Neural crest cell (in vitro differentiated cells): ENCODE measurements at regions not wholly inside any gene's neighbourhood (a gene's known extent, or its start where the extent isn't known, plus 50 kb on each side); places are given as distances from the start of the nearest gene placed in this dataset.

ENCODE experiments used
- DNase-seq: peaks from one replicate; pipeline ENCODE4 v3.0.0; 2021; ENCODE audit warnings: low read depth, mixed read lengths, low spot score
- H3K27ac Mint-ChIP-seq: one replicate; pipeline ENCODE4 v1.8.0; 2021; ENCODE audit warnings: mild to moderate bottlenecking, mixed read lengths; ENCODE audit not compliant: unreplicated experiment
- H3K27me3 Mint-ChIP-seq: 2 replicates; pipeline ENCODE4 v1.8.0; 2021; ENCODE audit warnings: low read depth, mild to moderate bottlenecking, mixed read lengths
- H3K36me3 Mint-ChIP-seq: 2 replicates; pipeline ENCODE4 v1.8.0; 2021; ENCODE audit warnings: low read depth, mild to moderate bottlenecking, mixed read lengths
- H3K4me1 Mint-ChIP-seq: 2 replicates; pipeline ENCODE4 v1.8.0; 2021; ENCODE audit warnings: mixed read lengths
- H3K4me3 Mint-ChIP-seq: one replicate; pipeline ENCODE4 v1.8.0; 2021; ENCODE audit warnings: mild to moderate bottlenecking, mixed read lengths
- H3K9me3 Mint-ChIP-seq: 2 replicates; pipeline ENCODE4 v1.8.0; 2021; ENCODE audit warnings: mixed read lengths
- CTCF ChIP-seq: fragments of 200-600 bp; sonication (generic); conservative IDR thresholded peaks from 2 replicates; pipeline ENCODE4 v1.5.0; 2021; ENCODE audit warnings: antibody characterized with exemption, mild to moderate bottlenecking

DNA sequence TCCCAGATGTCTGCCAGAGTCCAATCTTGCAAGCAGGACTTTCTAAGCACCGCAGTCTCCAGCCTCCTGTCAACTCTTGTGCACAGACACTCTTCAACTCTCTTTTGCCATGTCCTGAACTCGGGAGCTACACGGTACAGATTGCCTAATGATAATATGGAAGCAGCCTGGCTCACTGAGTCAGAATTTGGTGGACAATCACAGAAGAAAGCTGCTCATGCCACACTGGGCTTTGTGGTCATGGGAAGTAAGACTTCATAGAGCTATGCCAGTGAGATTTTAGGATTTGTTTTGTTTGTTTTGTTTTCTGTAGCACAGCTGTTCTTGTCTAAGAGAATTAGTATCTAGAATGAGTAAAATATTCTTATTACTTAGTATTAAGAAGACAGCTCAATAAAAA, 144.1 kb upstream of the PRSS58 start:
- H3K9me3 Mint-ChIP-seq, result no peaks in the 10 kb centered on the region
- H3K27ac Mint-ChIP-seq, result no peak overlapping the region
- no peaks in the 10 kb centered on the region for H3K36me3 Mint-ChIP-seq
- no peaks in the 10 kb centered on the region for H3K4me1 Mint-ChIP-seq
- DNase-seq, result no peak
- no peak for TF ChIP-seq CTCF
- H3K27me3 Mint-ChIP-seq, result peaks cover 16% of the 10 kb centered on the region
- no peak overlapping the region for H3K4me3 Mint-ChIP-seq

DNA sequence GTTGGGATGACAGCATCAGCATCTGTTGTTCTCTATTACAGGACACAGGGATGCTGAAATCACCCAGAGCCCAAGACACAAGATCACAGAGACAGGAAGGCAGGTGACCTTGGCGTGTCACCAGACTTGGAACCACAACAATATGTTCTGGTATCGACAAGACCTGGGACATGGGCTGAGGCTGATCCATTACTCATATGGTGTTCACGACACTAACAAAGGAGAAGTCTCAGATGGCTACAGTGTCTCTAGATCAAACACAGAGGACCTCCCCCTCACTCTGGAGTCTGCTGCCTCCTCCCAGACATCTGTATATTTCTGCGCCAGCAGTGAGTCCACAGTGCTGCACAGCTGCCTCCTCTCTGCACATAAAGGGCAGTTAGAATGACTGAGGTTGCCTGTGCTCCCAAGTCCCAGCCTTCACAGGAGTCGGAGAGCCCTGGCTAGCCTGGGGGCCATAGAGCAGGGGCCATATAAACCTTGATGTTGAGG, 142.2 kb upstream of the PRSS58 start:
- no peaks in the 10 kb centered on the region for H3K36me3 Mint-ChIP-seq
- H3K4me3 Mint-ChIP-seq, result no peak overlapping the region
- no peak for TF ChIP-seq CTCF
- H3K27ac Mint-ChIP-seq, result no peak overlapping the region
- no peak for DNase-seq
- H3K27me3 Mint-ChIP-seq, result peaks cover 18% of the 10 kb centered on the region
- no peaks in the 10 kb centered on the region for H3K9me3 Mint-ChIP-seq
- H3K4me1 Mint-ChIP-seq, result no peaks in the 10 kb centered on the region

DNA sequence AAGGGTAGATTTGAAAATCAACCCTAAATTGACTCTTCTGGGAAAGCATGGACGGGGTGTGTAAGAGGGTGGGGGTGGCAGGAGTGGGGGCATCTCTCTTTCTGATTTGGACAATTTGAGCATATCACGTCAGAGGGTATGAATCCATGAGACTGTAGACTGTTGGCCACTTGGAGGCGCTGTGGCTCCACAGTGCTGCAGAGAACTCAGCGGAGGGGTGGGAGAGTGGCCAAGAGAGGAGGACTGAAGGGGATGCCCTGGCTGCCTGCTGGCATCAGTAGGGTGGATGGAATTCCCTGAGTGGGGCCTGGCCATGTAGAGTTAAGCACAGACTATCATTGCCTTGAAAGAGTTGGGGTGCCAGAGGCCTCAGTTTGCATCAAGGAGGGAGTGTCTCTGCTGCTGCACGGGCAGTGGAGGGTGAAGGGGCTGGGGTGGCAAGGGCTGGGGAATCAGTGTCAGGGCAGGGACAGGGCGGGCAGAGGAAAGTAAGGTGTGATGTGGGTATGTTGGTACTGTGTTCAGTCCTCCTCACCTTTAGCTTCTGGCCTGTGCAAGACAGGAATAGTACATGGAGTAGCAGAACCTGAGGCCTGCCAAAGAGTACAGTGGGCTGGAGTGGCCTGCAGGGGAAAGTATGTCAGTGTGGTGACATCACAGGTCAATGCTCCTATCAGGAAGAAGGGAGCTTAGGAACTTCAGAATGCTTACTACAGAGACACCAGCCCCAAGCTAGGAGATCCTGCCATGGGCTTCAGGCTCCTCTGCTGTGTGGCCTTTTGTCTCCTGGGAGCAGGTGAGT, 133.5 kb upstream of the PRSS58 start:
- TF ChIP-seq CTCF, result peak; percentile 40
- Mint-ChIP-seq H3K4me1 (no peaks in the 10 kb centered on the region), H3K27ac (no peak overlapping the region), H3K36me3 (no peaks in the 10 kb centered on the region), H3K27me3 (peaks cover 1% of the 10 kb centered on the region), H3K4me3 (no peak overlapping the region), H3K9me3 (no peaks in the 10 kb centered on the region)
- DNase-seq, result no peak

- Mint-ChIP-seq H3K4me3 (no peak overlapping the region), H3K36me3 (no peaks in the 10 kb centered on the region), H3K4me1 (no peaks in the 10 kb centered on the region), H3K27ac (no peak overlapping the region), H3K27me3 (no peaks in the 10 kb centered on the region), H3K9me3 (peaks cover 4% of the 10 kb centered on the region)
- TF ChIP-seq CTCF, result no peak
- DNase-seq, result no peak
Observed at GRCh38 chr7:142389544-142389943, 131.7 kb upstream of the PRSS58 start.

- no peaks in the 10 kb centered on the region for H3K36me3 Mint-ChIP-seq
- no peak overlapping the region for H3K4me3 Mint-ChIP-seq
- no peak overlapping the region for H3K27ac Mint-ChIP-seq
- H3K9me3 Mint-ChIP-seq, result peaks cover 4% of the 10 kb centered on the region
- peak; percentile 66 for TF ChIP-seq CTCF
- no peaks in the 10 kb centered on the region for H3K27me3 Mint-ChIP-seq
- DNase-seq, result peak; percentile 36
- H3K4me1 Mint-ChIP-seq, result peaks cover 6% of the 10 kb centered on the region
Observed at GRCh38 chr7:142385491-142386340, 127.9 kb upstream of the PRSS58 start.
